Activated naive CD8-positive, alpha-beta T cell treated with anti-CD3 and anti-CD28 coated beads for 36 hours (primary cell): ENCODE measurements at regions not wholly inside any gene's neighbourhood (a gene's known extent, or its start where the extent isn't known, plus 50 kb on each side); places are given as distances from the start of the nearest gene placed in this dataset.

ENCODE experiments used
- DNase-seq: peaks from one replicate; pipeline ENCODE4 v3.0.0; 2021
- H3K27ac Mint-ChIP-seq: one replicate; pipeline ENCODE4 v1.8.0; 2022; ENCODE audit warnings: mild to moderate bottlenecking, moderate library complexity, mixed read lengths
- H3K27me3 Mint-ChIP-seq: one replicate; pipeline ENCODE4 v1.8.0; 2022; ENCODE audit warnings: mild to moderate bottlenecking, mixed read lengths
- H3K36me3 Mint-ChIP-seq: one replicate; pipeline ENCODE4 v1.8.0; 2021; ENCODE audit warnings: mild to moderate bottlenecking, mixed read lengths
- H3K4me1 Mint-ChIP-seq: one replicate; pipeline ENCODE4 v1.8.0; 2021; ENCODE audit warnings: mixed read lengths
- H3K4me3 Mint-ChIP-seq: one replicate; pipeline ENCODE4 v1.8.0; 2022; ENCODE audit warnings: mild to moderate bottlenecking, moderate library complexity, mixed read lengths
- H3K9me3 Mint-ChIP-seq: one replicate; pipeline ENCODE4 v1.8.0; 2022; ENCODE audit warnings: mixed read lengths

- H3K27me3 Mint-ChIP-seq: no peaks in the 10 kb centered on the region
- no peak for DNase-seq
- H3K27ac Mint-ChIP-seq: no peak overlapping the region
- no peaks in the 10 kb centered on the region for H3K36me3 Mint-ChIP-seq
- H3K4me1 Mint-ChIP-seq: no peaks in the 10 kb centered on the region
- peaks cover 5% of the 10 kb centered on the region for H3K9me3 Mint-ChIP-seq
- no peak overlapping the region for H3K4me3 Mint-ChIP-seq
These were observed 311.9 kb upstream of the EPHA4 start for GRCh38 chr2:221883976-221884375.

- H3K27ac Mint-ChIP-seq: no peak overlapping the region
These were observed 303.9 kb upstream of the EPHA4 start for GRCh38 chr2:221876016-221876415.

GRCh38 chr2:221874444-221874843 lies 302.3 kb upstream of the EPHA4 start:
- Mint-ChIP-seq H3K27ac (no peak overlapping the region), H3K4me1 (no peaks in the 10 kb centered on the region), H3K9me3 (peaks cover under 1% of the 10 kb centered on the region), H3K4me3 (no peak overlapping the region), H3K36me3 (no peaks in the 10 kb centered on the region), H3K27me3 (no peaks in the 10 kb centered on the region)
- DNase-seq: no peak

More at GRCh38 chr2:221876016-221876415, 303.9 kb upstream of the EPHA4 start:
- Mint-ChIP-seq H3K27me3 (no peaks in the 10 kb centered on the region), H3K36me3 (no peaks in the 10 kb centered on the region), H3K4me1 (no peaks in the 10 kb centered on the region), H3K4me3 (no peak overlapping the region), H3K9me3 (peaks cover 1% of the 10 kb centered on the region)
- no peak for DNase-seq

- no peak overlapping the region for H3K4me3 Mint-ChIP-seq
- H3K27ac Mint-ChIP-seq: no peak overlapping the region
- DNase-seq: no peak
- no peaks in the 10 kb centered on the region for H3K36me3 Mint-ChIP-seq
- no peaks in the 10 kb centered on the region for H3K27me3 Mint-ChIP-seq
- H3K4me1 Mint-ChIP-seq: no peaks in the 10 kb centered on the region
- H3K9me3 Mint-ChIP-seq: peaks cover 3% of the 10 kb centered on the region
These were observed 285.6 kb upstream of the EPHA4 start for GRCh38 chr2:221857719-221858118.

GRCh38 chr2:221853297-221853696 lies 281.2 kb upstream of the EPHA4 start:
- no peak for DNase-seq
- H3K36me3 Mint-ChIP-seq: no peaks in the 10 kb centered on the region
- H3K4me1 Mint-ChIP-seq: no peaks in the 10 kb centered on the region
- H3K27me3 Mint-ChIP-seq: no peaks in the 10 kb centered on the region
- H3K4me3 Mint-ChIP-seq: no peak overlapping the region
- no peak overlapping the region for H3K27ac Mint-ChIP-seq
- no peaks in the 10 kb centered on the region for H3K9me3 Mint-ChIP-seq

- no peaks in the 10 kb centered on the region for H3K36me3 Mint-ChIP-seq
- no peaks in the 10 kb centered on the region for H3K4me1 Mint-ChIP-seq
- H3K9me3 Mint-ChIP-seq: no peaks in the 10 kb centered on the region
- H3K27me3 Mint-ChIP-seq: no peaks in the 10 kb centered on the region
- no peak for DNase-seq
- no peak overlapping the region for H3K4me3 Mint-ChIP-seq
- H3K27ac Mint-ChIP-seq: no peak overlapping the region
These were observed 279.5 kb upstream of the EPHA4 start for GRCh38 chr2:221851531-221852045.

- no peak overlapping the region for H3K27ac Mint-ChIP-seq
- no peaks in the 10 kb centered on the region for H3K9me3 Mint-ChIP-seq
- H3K4me3 Mint-ChIP-seq: no peak overlapping the region
- H3K36me3 Mint-ChIP-seq: no peaks in the 10 kb centered on the region
- H3K27me3 Mint-ChIP-seq: no peaks in the 10 kb centered on the region
- no peaks in the 10 kb centered on the region for H3K4me1 Mint-ChIP-seq
- DNase-seq: no peak
These were observed 278.0 kb upstream of the EPHA4 start for GRCh38 chr2:221850076-221850475.

GRCh38 chr2:221848286-221848685 lies 276.2 kb upstream of the EPHA4 start:
- no peak overlapping the region for H3K4me3 Mint-ChIP-seq
- no peaks in the 10 kb centered on the region for H3K36me3 Mint-ChIP-seq
- no peaks in the 10 kb centered on the region for H3K4me1 Mint-ChIP-seq
- no peaks in the 10 kb centered on the region for H3K9me3 Mint-ChIP-seq
- H3K27ac Mint-ChIP-seq: no peak overlapping the region
- DNase-seq: no peak
- no peaks in the 10 kb centered on the region for H3K27me3 Mint-ChIP-seq

- Mint-ChIP-seq H3K27ac (no peak overlapping the region), H3K4me1 (no peaks in the 10 kb centered on the region), H3K9me3 (no peaks in the 10 kb centered on the region), H3K4me3 (no peak overlapping the region), H3K27me3 (no peaks in the 10 kb centered on the region), H3K36me3 (no peaks in the 10 kb centered on the region)
- no peak for DNase-seq
These were observed 272.9 kb upstream of the EPHA4 start for GRCh38 chr2:221845021-221845365.

GRCh38 chr2:221844212-221845020 lies 272.3 kb upstream of the EPHA4 start:
- Mint-ChIP-seq H3K4me3 (no peak overlapping the region), H3K27ac (no peak overlapping the region), H3K36me3 (no peaks in the 10 kb centered on the region), H3K27me3 (no peaks in the 10 kb centered on the region), H3K4me1 (no peaks in the 10 kb centered on the region), H3K9me3 (no peaks in the 10 kb centered on the region)
- no peak for DNase-seq

GRCh38 chr2:221836095-221836494 lies 264.0 kb upstream of the EPHA4 start:
- no peaks in the 10 kb centered on the region for H3K9me3 Mint-ChIP-seq
- DNase-seq: no peak
- H3K4me3 Mint-ChIP-seq: no peak overlapping the region
- no peaks in the 10 kb centered on the region for H3K27me3 Mint-ChIP-seq
- H3K36me3 Mint-ChIP-seq: no peaks in the 10 kb centered on the region
- H3K27ac Mint-ChIP-seq: no peak overlapping the region
- no peaks in the 10 kb centered on the region for H3K4me1 Mint-ChIP-seq

- DNase-seq: no peak
- Mint-ChIP-seq H3K27ac (no peak overlapping the region), H3K4me3 (no peak overlapping the region), H3K9me3 (no peaks in the 10 kb centered on the region), H3K27me3 (no peaks in the 10 kb centered on the region), H3K4me1 (no peaks in the 10 kb centered on the region), H3K36me3 (no peaks in the 10 kb centered on the region)
These were observed 261.9 kb upstream of the EPHA4 start for GRCh38 chr2:221833966-221834365.

- Mint-ChIP-seq H3K27ac (no peak overlapping the region), H3K4me3 (no peak overlapping the region), H3K9me3 (peaks cover 4% of the 10 kb centered on the region), H3K27me3 (no peaks in the 10 kb centered on the region), H3K4me1 (no peaks in the 10 kb centered on the region), H3K36me3 (no peaks in the 10 kb centered on the region)
- DNase-seq: no peak
These were observed 258.9 kb upstream of the EPHA4 start for GRCh38 chr2:221831051-221831450.

- Mint-ChIP-seq H3K4me1 (no peaks in the 10 kb centered on the region), H3K27me3 (no peaks in the 10 kb centered on the region), H3K9me3 (no peaks in the 10 kb centered on the region), H3K27ac (no peak overlapping the region), H3K4me3 (no peak overlapping the region), H3K36me3 (no peaks in the 10 kb centered on the region)
- no peak for DNase-seq
These were observed 250.3 kb upstream of the EPHA4 start for GRCh38 chr2:221822416-221822815.

- H3K4me3 Mint-ChIP-seq: no peak overlapping the region
- no peak for DNase-seq
- no peaks in the 10 kb centered on the region for H3K4me1 Mint-ChIP-seq
- no peaks in the 10 kb centered on the region for H3K36me3 Mint-ChIP-seq
- H3K9me3 Mint-ChIP-seq: no peaks in the 10 kb centered on the region
- H3K27ac Mint-ChIP-seq: no peak overlapping the region
- no peaks in the 10 kb centered on the region for H3K27me3 Mint-ChIP-seq
These were observed 246.7 kb upstream of the EPHA4 start for GRCh38 chr2:221818616-221819320.

- Mint-ChIP-seq H3K4me1 (no peaks in the 10 kb centered on the region), H3K9me3 (no peaks in the 10 kb centered on the region), H3K27ac (no peak overlapping the region), H3K4me3 (no peak overlapping the region), H3K27me3 (no peaks in the 10 kb centered on the region), H3K36me3 (no peaks in the 10 kb centered on the region)
- no peak for DNase-seq
These were observed 245.8 kb upstream of the EPHA4 start for GRCh38 chr2:221817878-221818277.
